ENCODE measurements at regions not wholly inside any gene's neighbourhood (a gene's known extent, or its start where the extent isn't known, plus 50 kb on each side); places are given as distances from the start of the nearest gene placed in this dataset.

DNA sequence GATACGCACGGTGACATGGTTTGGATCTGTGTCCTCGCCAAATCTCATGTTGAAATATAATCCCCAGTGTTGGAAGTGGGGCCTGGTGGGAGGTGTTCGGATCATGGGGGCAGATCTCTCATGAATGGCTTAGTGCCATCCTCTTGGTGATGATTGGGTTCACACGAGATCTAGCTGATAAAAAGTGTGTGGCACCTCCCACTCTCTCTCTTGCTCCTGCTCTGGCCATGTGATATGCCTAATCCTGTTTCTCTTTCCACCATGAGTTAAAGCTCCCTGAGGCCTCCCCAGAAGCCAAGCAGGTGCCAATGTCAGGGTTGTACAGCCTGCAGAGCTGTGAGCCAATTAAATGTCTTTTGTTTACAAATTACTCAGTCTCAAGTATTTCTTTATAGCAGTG, 303.1 kb upstream of the PLET1 start:
- intact Hi-C loops (cut with micrococcal nuclease) = no loop called here
- in situ Hi-C loops (cut with MboI; ENCODE audit: low sequenced_read_pairs) = no loop called here
- CTCF ChIA-PET = interaction anchor here (2.1 kb wide), 1 partner anchor 8 kb away, joined by 11 read pairs; no protein-coding TSS in a partner anchor

More for the DNA sequence above, 303.1 kb upstream of the PLET1 start:
- Histone ChIP-seq H3K9ac (ENCODE audit: low read depth, low read length) (no peak overlapping the region), H3K4me1 (ENCODE audit: control insufficient read depth, insufficient read depth, low read length) (peaks cover 2% of the 10 kb centered on the region; the same call in 1 of the 2 replicates), H2AK5ac (ENCODE audit: low read depth, low read length) (no peak overlapping the region), H4K5ac (ENCODE audit: low read depth, low read length) (no peak overlapping the region), H2BK15ac (ENCODE audit: low read depth, low read length) (no peak overlapping the region), H3K18ac (ENCODE audit: low read depth, low read length) (no peak overlapping the region), H3K9me1 (ENCODE audit: insufficient read depth, low read length) (0 out of 2 replicates have a peak, but pooled peaks cover 2% of the 10 kb centered on the region), H3K27ac (ENCODE audit: insufficient read depth, low read length) (no peak overlapping the region), H3K4me2 (ENCODE audit: low read depth, low read length) (no peak overlapping the region), H2AFZ (replicated peaks; ENCODE audit: low read length, poor library complexity) (no peak overlapping the region), H3K4ac (ENCODE audit: low read depth, low read length) (no peak overlapping the region), H3K27me3 (ENCODE audit: control insufficient read depth, insufficient read depth, low read length) (peaks cover 19% of the 10 kb centered on the region), H3K56ac (ENCODE audit: extremely low read depth, insufficient read depth, low read length) (no peak overlapping the region), H3K4me3 (ENCODE audit: insufficient read depth, low read depth, low read length) (no peak overlapping the region), H3K9me3 (ENCODE audit: control insufficient read depth, insufficient read depth, low read length) (no peaks in the 10 kb centered on the region), H2BK120ac (ENCODE audit: low read depth, low read length) (no peak overlapping the region), H4K20me1 (ENCODE audit: insufficient read depth, low read length) (no peaks in the 10 kb centered on the region), H3K14ac (replicated peaks; ENCODE audit: low read depth, low read length) (no peak overlapping the region), H3K79me1 (ENCODE audit: low read depth in 1 of 2, low read length in 2 of 2) (no peaks in the 10 kb centered on the region), H2BK5ac (ENCODE audit: low read depth, low read length, poor library complexity, severe bottlenecking) (no peak overlapping the region), H3K36me3 (ENCODE audit: control insufficient read depth, insufficient read depth, low read length) (no peaks in the 10 kb centered on the region), H4K91ac (ENCODE audit: insufficient read depth, low read depth, low read length) (no peak overlapping the region), H2BK20ac (ENCODE audit: low read depth, low read length) (no peak overlapping the region), H4K8ac (ENCODE audit: low read depth in 2 of 2, low read length in 2 of 2) (no peak overlapping the region), H3K23ac (ENCODE audit: low read depth, low read length) (no peak overlapping the region), H2AK9ac (replicated peaks; ENCODE audit: low read depth, low read length, poor library complexity) (no peak overlapping the region)
- DNase-seq = no peak
- POLR2A ChIA-PET (ENCODE audit: unreplicated experiment) = no interaction called here
- dilution Hi-C loops (cut with HindIII; ENCODE audit: low sequenced_read_pairs, unreplicated experiment) = no loop called here
- no CpG with 5 or more reads among the region's 5 CpGs for WGBS, 2 experiments (ENCODE audit: extremely low coverage in 2 of 2, insufficient read length in 1 of 2)
- TF ChIP-seq RCOR1 (IDR thresholded peaks at IDR 0.05; ENCODE audit: insufficient replicate concordance, low read length) (no peak), MAZ (IDR thresholded peaks at IDR 0.05; ENCODE audit: borderline replicate concordance, low read depth, low read length) (no peak), MAFK (IDR thresholded peaks at IDR 0.05; ENCODE audit: low read depth, low read length) (no peak), FOS (IDR thresholded peaks at IDR 0.05; ENCODE audit: low read depth, low read length) (no peak), RAD21 (IDR thresholded peaks at IDR 0.05; ENCODE audit: low read length) (no peak), CEBPB (IDR thresholded peaks at IDR 0.05; ENCODE audit: low read depth, low read length) (no peak), NFE2L2 (IDR thresholded peaks at IDR 0.05; ENCODE audit: low read depth, low read length) (no peak), POLR2A (IDR thresholded peaks at IDR 0.05; ENCODE audit: low read depth, low read length) (no peak), MXI1 (IDR thresholded peaks at IDR 0.05; ENCODE audit: borderline replicate concordance, low read depth, low read length) (no peak), SMC3 (IDR thresholded peaks at IDR 0.05; ENCODE audit: low read depth, low read length) (no peak), BHLHE40 (IDR thresholded peaks at IDR 0.05; ENCODE audit: low read depth, low read length) (no peak)
- TF ChIP-seq, protein P1, sequence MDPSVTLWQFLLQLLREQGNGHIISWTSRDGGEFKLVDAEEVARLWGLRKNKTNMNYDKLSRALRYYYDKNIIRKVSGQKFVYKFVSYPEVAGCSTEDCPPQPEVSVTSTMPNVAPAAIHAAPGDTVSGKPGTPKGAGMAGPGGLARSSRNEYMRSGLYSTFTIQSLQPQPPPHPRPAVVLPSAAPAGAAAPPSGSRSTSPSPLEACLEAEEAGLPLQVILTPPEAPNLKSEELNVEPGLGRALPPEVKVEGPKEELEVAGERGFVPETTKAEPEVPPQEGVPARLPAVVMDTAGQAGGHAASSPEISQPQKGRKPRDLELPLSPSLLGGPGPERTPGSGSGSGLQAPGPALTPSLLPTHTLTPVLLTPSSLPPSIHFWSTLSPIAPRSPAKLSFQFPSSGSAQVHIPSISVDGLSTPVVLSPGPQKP (IDR thresholded peaks at IDR 0.05; ENCODE audit: borderline replicate concordance, low read depth, low read length) = no peak
- TF ChIP-seq, protein P2, sequence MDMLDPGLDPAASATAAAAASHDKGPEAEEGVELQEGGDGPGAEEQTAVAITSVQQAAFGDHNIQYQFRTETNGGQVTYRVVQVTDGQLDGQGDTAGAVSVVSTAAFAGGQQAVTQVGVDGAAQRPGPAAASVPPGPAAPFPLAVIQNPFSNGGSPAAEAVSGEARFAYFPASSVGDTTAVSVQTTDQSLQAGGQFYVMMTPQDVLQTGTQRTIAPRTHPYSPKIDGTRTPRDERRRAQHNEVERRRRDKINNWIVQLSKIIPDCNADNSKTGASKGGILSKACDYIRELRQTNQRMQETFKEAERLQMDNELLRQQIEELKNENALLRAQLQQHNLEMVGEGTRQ (IDR thresholded peaks at IDR 0.05; ENCODE audit: low read depth, low read length) = no peak
- TF ChIP-seq, protein P3, sequence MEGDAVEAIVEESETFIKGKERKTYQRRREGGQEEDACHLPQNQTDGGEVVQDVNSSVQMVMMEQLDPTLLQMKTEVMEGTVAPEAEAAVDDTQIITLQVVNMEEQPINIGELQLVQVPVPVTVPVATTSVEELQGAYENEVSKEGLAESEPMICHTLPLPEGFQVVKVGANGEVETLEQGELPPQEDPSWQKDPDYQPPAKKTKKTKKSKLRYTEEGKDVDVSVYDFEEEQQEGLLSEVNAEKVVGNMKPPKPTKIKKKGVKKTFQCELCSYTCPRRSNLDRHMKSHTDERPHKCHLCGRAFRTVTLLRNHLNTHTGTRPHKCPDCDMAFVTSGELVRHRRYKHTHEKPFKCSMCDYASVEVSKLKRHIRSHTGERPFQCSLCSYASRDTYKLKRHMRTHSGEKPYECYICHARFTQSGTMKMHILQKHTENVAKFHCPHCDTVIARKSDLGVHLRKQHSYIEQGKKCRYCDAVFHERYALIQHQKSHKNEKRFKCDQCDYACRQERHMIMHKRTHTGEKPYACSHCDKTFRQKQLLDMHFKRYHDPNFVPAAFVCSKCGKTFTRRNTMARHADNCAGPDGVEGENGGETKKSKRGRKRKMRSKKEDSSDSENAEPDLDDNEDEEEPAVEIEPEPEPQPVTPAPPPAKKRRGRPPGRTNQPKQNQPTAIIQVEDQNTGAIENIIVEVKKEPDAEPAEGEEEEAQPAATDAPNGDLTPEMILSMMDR (conservative IDR thresholded peaks at IDR 0.05; ENCODE audit: low read depth, low read length) = no peak
- BruUV-seq (replicated peaks) = no TSS peak
- ATAC-seq (ENCODE audit: low read depth) = no peak
